D721Med (cell line): ENCODE measurements at regions not wholly inside any gene's neighbourhood (a gene's known extent, or its start where the extent isn't known, plus 50 kb on each side); places are given as distances from the start of the nearest gene placed in this dataset.
"Not testable (repeated sequence)": the region's sequence is repeated elsewhere in the genome, so short reads cannot be mapped to it uniquely, and the experiment has no call there.

Experiments used
- DNase-seq: peaks from one replicate; pipeline ENCODE4 v3.0.0; 2011; ENCODE audit warnings: low spot score; ENCODE audit not compliant: insufficient read length
- FAIRE-seq: peaks from 2 replicates; lab custom pipeline; 2011; peaks lifted over from hg19 to GRCh38; lab: Jason Lieb, UNC
- TF ChIP-seq, protein P1 (sequence below): IDR thresholded peaks from 2 replicates; pipeline ENCODE4 v1.5.1; 2012; ENCODE audit warnings: mild to moderate bottlenecking, control low read depth; ENCODE audit not compliant: insufficient read depth; ENCODE audit errors: missing control alignments

DNA sequence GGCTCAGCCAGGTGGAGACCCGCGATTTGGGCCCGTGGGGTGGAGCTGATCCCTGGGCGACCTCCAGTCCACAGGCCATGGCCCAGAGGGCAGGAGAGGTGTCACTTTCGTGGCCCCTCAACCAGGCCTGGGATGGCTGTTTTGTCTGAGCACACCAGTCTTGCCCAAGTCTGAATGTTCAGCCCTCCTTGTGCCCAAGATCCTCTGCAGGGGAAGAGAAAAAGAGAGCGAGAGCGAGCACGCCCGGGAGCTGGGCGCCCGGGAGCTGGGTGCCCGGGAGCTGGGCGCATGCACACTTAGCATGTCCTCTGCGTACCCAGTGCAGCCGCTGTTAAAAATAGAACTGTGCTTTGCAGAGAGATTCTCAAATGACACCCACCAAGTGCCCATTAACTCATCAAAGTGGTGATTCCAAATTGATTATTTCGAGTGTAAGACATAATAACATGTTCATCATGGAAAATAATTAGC lies 403.3 kb upstream of the TNRC6C start:
- FAIRE-seq (no peak), DNase-seq (no peak)

DNA sequence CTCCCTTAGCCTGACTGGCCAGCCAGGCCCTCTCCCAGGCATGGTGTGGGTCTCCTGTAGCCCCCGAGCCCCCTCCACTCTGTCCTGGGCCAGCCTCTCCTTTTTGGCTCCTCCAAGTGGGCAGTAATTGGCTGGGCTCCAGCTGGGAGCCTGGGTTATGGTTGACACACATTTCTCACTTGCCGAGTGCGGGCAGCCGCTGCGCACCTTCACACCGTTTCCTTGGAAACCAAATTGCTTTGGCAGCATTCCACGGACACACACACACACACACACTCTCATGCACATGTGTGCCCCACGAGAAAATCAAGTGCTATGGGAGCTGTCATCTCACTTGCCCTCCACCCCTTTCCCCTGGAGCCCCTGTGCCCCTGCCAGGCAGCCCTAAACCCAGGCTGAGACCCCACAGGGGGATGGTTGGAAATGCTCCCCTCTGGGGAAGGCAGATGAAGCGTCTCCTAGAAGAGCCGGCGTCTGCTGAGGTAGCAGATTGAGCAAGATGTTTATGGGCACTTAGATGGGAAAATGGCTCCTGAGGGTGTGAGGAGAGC lies 402.7 kb upstream of the TNRC6C start:
- TF ChIP-seq, protein P1, sequence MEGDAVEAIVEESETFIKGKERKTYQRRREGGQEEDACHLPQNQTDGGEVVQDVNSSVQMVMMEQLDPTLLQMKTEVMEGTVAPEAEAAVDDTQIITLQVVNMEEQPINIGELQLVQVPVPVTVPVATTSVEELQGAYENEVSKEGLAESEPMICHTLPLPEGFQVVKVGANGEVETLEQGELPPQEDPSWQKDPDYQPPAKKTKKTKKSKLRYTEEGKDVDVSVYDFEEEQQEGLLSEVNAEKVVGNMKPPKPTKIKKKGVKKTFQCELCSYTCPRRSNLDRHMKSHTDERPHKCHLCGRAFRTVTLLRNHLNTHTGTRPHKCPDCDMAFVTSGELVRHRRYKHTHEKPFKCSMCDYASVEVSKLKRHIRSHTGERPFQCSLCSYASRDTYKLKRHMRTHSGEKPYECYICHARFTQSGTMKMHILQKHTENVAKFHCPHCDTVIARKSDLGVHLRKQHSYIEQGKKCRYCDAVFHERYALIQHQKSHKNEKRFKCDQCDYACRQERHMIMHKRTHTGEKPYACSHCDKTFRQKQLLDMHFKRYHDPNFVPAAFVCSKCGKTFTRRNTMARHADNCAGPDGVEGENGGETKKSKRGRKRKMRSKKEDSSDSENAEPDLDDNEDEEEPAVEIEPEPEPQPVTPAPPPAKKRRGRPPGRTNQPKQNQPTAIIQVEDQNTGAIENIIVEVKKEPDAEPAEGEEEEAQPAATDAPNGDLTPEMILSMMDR: no peak
- FAIRE-seq (no peak), DNase-seq (no peak)

More for the DNA sequence above, 403.3 kb upstream of the TNRC6C start:
- TF ChIP-seq, protein P1: no peak

DNA sequence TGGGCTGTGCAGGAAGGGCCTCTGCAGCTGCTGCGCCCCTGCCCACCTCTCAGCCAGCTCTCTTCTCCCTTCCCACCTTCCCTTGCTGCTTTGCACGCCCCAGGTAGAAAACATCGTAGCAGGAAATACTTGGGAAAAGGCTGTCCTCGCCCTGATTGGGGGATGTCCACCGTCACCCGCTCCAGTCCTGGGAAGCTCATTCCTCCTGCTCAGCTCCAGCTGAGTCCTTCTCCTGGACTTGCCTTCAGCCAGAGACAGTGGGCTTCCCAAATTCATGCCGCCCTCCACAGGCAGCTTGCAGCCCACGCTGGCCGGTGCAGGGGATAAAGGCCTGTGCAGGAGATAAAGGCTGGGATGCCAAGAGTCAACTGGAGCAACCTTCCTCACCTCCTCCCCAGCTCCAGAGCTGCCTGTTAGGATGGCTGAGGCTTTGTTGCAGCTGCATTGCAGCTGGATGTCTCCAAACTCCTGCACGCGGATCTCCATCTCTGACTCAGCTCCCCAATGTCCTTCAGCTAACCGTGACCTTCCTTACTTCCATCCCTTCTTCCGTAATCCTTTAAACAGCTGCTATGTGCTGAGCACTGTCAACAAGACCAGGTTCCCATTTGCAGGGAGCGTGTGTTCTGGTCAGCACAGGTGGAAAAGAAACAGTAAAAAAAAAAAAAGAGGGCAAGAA lies 402.0 kb upstream of the TNRC6C start:
- TF ChIP-seq, protein P1: no peak
- no peak for FAIRE-seq
- DNase-seq: no peak

DNA sequence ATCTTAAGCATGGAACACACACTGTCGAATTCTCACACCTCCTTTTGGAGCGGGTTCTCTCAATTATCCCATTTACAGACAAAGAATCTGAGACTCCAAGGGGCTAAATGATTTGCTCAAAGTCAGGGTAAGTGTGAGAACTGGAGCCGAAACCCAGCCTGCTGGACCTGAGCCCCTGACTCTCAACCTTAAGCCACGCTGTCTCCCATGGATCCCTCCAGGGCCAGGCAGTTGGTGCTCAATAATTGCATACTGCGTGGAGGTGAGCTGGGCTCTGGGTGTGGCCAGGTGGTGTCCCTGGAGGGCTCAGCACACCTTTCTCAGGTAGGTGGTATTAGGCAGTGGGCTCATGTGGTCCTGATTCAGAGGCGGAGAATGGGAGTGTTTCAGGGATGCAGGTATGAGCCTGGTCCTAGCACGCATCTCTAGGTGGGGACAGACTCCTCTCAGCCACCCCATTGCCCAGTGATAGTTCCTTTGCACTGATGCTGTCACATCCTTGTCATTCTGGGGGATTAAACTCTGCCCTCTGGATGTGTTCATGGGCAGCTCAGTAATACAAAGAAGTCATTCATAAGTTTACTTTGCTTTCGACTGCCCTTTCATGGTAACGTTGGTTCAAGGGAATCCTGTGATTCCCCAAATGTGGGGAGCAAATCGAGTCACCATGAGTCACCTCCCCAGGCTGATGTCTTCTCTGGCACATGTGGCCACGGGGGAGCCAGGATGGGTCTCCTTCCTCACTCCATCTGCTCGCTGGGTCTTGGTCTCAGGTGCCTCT lies 399.5 kb upstream of the TNRC6C start:
- TF ChIP-seq, protein P1: no peak
- FAIRE-seq (no peak), DNase-seq (no peak)

DNA sequence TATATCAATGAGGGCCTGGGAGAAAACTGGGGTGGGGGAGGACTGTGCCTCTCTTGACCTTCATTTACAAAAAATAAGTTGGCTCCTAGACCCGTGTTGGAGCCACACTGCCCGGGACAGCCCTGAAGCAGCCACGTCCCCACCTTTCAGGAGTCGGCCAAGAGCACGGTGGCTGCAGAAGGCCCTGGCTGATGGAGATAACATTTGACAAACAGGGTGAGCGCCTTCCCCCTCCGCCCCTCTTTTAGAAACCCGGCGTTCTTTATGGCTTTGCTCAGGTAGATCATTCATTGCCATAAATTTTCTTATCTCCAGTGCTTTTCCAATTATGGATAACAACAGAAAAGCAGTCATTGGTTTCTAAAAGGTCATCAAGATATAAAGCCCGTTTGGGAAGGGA lies 398.1 kb upstream of the TNRC6C start:
- FAIRE-seq: no peak
- TF ChIP-seq, protein P1: no peak

DNA sequence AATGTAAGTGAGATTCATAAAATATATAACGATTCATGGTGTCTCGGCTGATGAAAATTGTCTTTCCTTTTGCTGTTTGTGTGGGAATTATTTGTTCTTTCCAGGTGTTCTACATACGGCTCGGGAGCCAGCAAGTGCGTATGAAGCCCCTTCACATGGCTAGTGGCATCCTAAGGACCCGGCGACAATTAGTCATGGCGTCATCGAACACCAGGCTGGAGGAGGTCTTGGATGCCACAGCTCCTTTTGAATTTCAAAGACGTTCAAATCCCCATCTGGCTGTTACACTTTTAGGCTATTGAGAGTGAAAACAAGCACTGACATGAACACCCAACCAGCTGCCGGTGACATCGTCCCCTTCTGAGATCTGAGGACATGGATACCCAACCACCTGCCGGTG lies 397.7 kb upstream of the TNRC6C start:
- no peak for DNase-seq
- TF ChIP-seq, protein P1: no peak
- no peak for FAIRE-seq

More for the DNA sequence above, 398.1 kb upstream of the TNRC6C start:
- no peak for DNase-seq

DNA sequence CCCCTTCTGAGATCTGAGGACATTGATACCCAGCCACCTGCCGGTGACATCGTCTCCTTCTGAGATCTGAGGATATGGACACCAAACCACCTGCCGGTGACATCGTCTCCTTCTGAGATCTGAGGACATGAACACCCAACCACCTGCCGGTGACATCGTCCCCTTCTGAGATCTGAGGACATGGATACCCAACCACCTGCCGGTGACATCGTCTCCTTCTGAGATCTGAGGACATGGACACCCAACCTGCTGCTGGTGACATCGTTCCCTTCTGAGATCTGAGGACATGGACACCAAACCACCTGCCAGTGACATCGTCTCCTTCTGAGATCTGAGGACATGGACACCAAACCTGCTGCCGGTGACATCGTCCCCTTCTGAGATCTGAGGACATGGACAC lies 396.1 kb upstream of the TNRC6C start:
- DNase-seq, FAIRE-seq: not testable (repeated sequence)
